HepG2 (cell line): ENCODE measurements at regions not wholly inside any gene's neighbourhood (a gene's known extent, or its start where the extent isn't known, plus 50 kb on each side); places are given as distances from the start of the nearest gene placed in this dataset.
A peak's percentile ranks its signal among the peaks of the same experiment; 100 is the strongest.

ENCODE experiments used
- ATAC-seq: fragments of 200-7000 bp; cut with Tn5 transposase; 3 replicates; pipeline ENCODE4 v1.9.1; 2020; ENCODE audit warnings: mild to moderate bottlenecking, moderate library complexity
- BruUV-seq: library from RNA; stranded (reverse); fragments of 400-500 nt; replicated peaks from 2 replicates; lab custom pipeline; 2021; lab: Mats Ljungman, UMichigan
- CTCF ChIA-PET: fragments of 300-600 bp; formaldehyde crosslinking; extraction: SDS; loops from one replicate; lab custom pipeline; 2021; ENCODE audit warnings: low total read pairs, inconsistent platforms, low intra/inter-chr PET ratio; lab: Yijun Ruan, JAX
- POLR2A ChIA-PET: fragments of 350-600 bp; sonication (Branson Sonifier 250); formaldehyde crosslinking; loops from one replicate; lab custom pipeline; 2020; ENCODE audit warnings: antibody characterized with exemption, inconsistent platforms; lab: Yijun Ruan, JAX
- DNase-seq: peaks from one replicate; pipeline ENCODE4 v3.0.0-alpha.2; 2015; ENCODE audit warnings: low spot score
- FAIRE-seq: peaks from 3 replicates; lab custom pipeline; 2011; peaks lifted over from hg19 to GRCh38; lab: Jason Lieb, UNC
- H2AFZ ChIP-seq: one replicate; pipeline ENCODE4 v1.6.1; 2011; ENCODE audit warnings: low read length, inconsistent platforms
- H3K27ac ChIP-seq: fragments of 300-600 bp; 3 replicates; pipeline ENCODE4 v1.8.0; 2011; ENCODE audit warnings: mixed run types, mild to moderate bottlenecking, mixed read lengths, low read length, inconsistent platforms; ENCODE audit not compliant: insufficient read depth; ENCODE audit errors: extremely low read length
- H3K27me3 ChIP-seq, 2 experiments: fragments of 200-600 bp in 1 of 2; 2 replicates in 1 of 2; 3 replicates in 1 of 2; pipeline versions ENCODE4 v1.6.0 to v1.8.0; 2011; ENCODE audit warnings: low read length in 2 of 2, mild to moderate bottlenecking in 2 of 2, moderate library complexity in 2 of 2, inconsistent platforms in 1 of 2; ENCODE audit not compliant: insufficient read depth in 2 of 2, control insufficient read depth in 1 of 2
- H3K36me3 ChIP-seq, 2 experiments: fragments of 200-600 bp in 1 of 2; replicated peaks in 1 of 2; 2 replicates in 1 of 2; 3 replicates in 1 of 2; pipeline versions ENCODE4 v1.5.1 to v1.8.0; 2011; ENCODE audit warnings: low read length in 2 of 2, inconsistent platforms in 1 of 2; ENCODE audit not compliant: insufficient read depth in 2 of 2, control insufficient read depth in 1 of 2
- H3K4me1 ChIP-seq: 2 replicates; pipeline ENCODE4 v1.5.1; 2012; ENCODE audit warnings: low read length, inconsistent platforms; ENCODE audit not compliant: insufficient read depth
- H3K4me2 ChIP-seq: 2 replicates; pipeline ENCODE4 v1.6.0; 2011; ENCODE audit warnings: low read depth, low read length, inconsistent platforms
- H3K4me3 ChIP-seq, 3 experiments: fragments of 200-600 bp in 1 of 3; sonication (generic), shearing (Covaris generic) in 1 of 3; replicated peaks in 1 of 3; 2 replicates each; pipeline ENCODE4 v1.5.1; 2011 to 2016; ENCODE audit warnings: low read length in 3 of 3, inconsistent platforms in 2 of 3, low read depth in 2 of 3, mild to moderate bottlenecking in 2 of 3, control low read depth in 1 of 3, mixed read lengths in 1 of 3; ENCODE audit not compliant: insufficient read depth in 1 of 3
- H3K79me2 ChIP-seq: one replicate; pipeline ENCODE4 v1.6.1; 2011; ENCODE audit warnings: low read length, inconsistent platforms; ENCODE audit not compliant: insufficient read depth
- H3K9ac ChIP-seq: 2 replicates; pipeline ENCODE4 v1.6.0; 2011; ENCODE audit warnings: mild to moderate bottlenecking, low read depth, low read length, inconsistent platforms; ENCODE audit not compliant: insufficient read depth
- H3K9me3 ChIP-seq: 2 replicates; pipeline ENCODE4 v1.5.1; 2012; ENCODE audit warnings: mild to moderate bottlenecking, low read length
- H4K20me1 ChIP-seq: 2 replicates; pipeline ENCODE4 v1.6.0; 2011; ENCODE audit warnings: inconsistent platforms, mild to moderate bottlenecking, low read length, moderate library complexity; ENCODE audit not compliant: insufficient read depth
- HHEX ChIP-seq: IDR thresholded peaks from 2 replicates; pipeline ENCODE4 v1.6.1; 2016; ENCODE audit warnings: control low read depth
- MYC ChIP-seq: sonication (generic); formaldehyde crosslinking; IDR thresholded peaks from 2 replicates; pipeline ENCODE4 v1.9.0; 2021; ENCODE audit warnings: missing genetic modification reagents, borderline replicate concordance
- NR2F1 ChIP-seq, 2 experiments: fragments of 450-650 bp in 1 of 2; formaldehyde crosslinking in 1 of 2; IDR thresholded peaks; 2 replicates each; pipeline versions ENCODE4 v1.5.0 to v1.6.1; 2016 to 2020; ENCODE audit warnings: mild to moderate bottlenecking in 1 of 2, missing compliant biosample characterization in 1 of 2, missing genetic modification reagents in 1 of 2, moderate library complexity in 1 of 2
- PPARG ChIP-seq: conservative IDR thresholded peaks from 2 replicates; pipeline ENCODE4 v1.6.1; 2016; ENCODE audit warnings: missing biosample characterization, missing genetic modification reagents
- TCF7 ChIP-seq: sonication (generic); IDR thresholded peaks from 2 replicates; pipeline ENCODE4 v1.6.1; 2016; ENCODE audit warnings: antibody characterized with exemption, low read depth
- ZKSCAN1 ChIP-seq: fragments of 150-350 bp; IDR thresholded peaks from 2 replicates; pipeline ENCODE4 v1.6.1; 2014; ENCODE audit warnings: low read length
- ZNF274 ChIP-seq: sonication (generic); formaldehyde crosslinking; IDR thresholded peaks from 2 replicates; pipeline ENCODE4 v1.5.1; 2020; ENCODE audit warnings: mild to moderate bottlenecking, missing genetic modification reagents
- ZNF331 ChIP-seq: sonication (generic); formaldehyde crosslinking; IDR thresholded peaks from 2 replicates; pipeline ENCODE4 v1.4.0; 2020; ENCODE audit warnings: missing genetic modification reagents
- ZNF614 ChIP-seq: IDR thresholded peaks from 2 replicates; pipeline ENCODE4 v1.6.1; 2018; ENCODE audit warnings: missing biosample characterization, missing genetic modification reagents, inconsistent platforms, borderline replicate concordance
- ZNF672 ChIP-seq: sonication (generic); formaldehyde crosslinking; IDR thresholded peaks from 2 replicates; pipeline ENCODE4 v1.8.1; 2022; ENCODE audit warnings: missing genetic modification reagents
- ZNF713 ChIP-seq: sonication (generic); formaldehyde crosslinking; IDR thresholded peaks from 2 replicates; pipeline ENCODE4 v1.4.0; 2020; ENCODE audit warnings: mild to moderate bottlenecking, missing genetic modification reagents
- ZNF781 ChIP-seq: sonication (generic); formaldehyde crosslinking; IDR thresholded peaks from 2 replicates; pipeline ENCODE4 v1.5.1; 2020; ENCODE audit warnings: borderline replicate concordance, mild to moderate bottlenecking, missing genetic modification reagents; ENCODE audit errors: not compliant biosample characterization
- WGBS: methylation state at CpG from one replicate; pipeline ENCODE4 v1.1.6; 2017; ENCODE audit warnings: low lambda C conversion rate; 5-methylcytosine and 5-hydroxymethylcytosine counted together
- in situ Hi-C: cut with HindIII; loops from 2 replicates; pipeline ENCODE4 v1.10.0; 2017; ENCODE audit warnings: low pct_unique_long_range_greater_than_20kb; ENCODE audit not compliant: extremely low pct_ligation_motif_present
- intact Hi-C: fragments of 100-400 bp; cut with micrococcal nuclease; formaldehyde crosslinking; loops from one replicate; pipeline ENCODE4 v1.10.0; 2022; ENCODE audit not compliant: unreplicated experiment
- TF ChIP-seq, protein P1 (sequence below): IDR thresholded peaks from 2 replicates; pipeline ENCODE4 v1.6.1; 2012; ENCODE audit warnings: low read depth, low read length, improper control_type of control experiment
- TF ChIP-seq, protein P2 (sequence below): sonication (generic); formaldehyde crosslinking; IDR thresholded peaks from 2 replicates; pipeline ENCODE4 v1.4.0; 2020; ENCODE audit warnings: mild to moderate bottlenecking, missing genetic modification reagents
- TF ChIP-seq, protein P3 (sequence below): IDR thresholded peaks from 2 replicates; pipeline ENCODE4 v1.6.1; 2016; ENCODE audit warnings: low read depth, borderline replicate concordance

DNA sequence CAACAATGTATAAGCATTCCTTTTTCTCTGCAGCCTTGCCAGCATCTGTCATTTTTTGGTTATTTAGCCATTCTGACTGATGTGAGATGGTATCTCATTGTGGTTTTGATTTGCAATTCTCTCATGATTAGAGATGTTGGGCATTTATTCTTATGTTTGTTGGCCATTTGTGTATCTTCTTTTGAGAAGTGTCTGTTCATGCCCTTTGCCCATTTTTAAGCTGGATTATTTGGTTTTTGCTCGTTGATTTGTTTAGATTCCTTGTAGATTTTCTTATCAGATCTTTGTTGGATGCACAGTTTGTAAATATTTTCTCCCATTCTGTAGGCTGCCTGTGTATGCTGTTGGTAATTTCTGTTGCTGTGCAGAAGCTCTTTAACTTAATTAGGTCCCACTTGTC lies 259.6 kb upstream of the SESN3 start (continued):
- no peak for TF ChIP-seq ZNF331
- TF ChIP-seq, protein P1, sequence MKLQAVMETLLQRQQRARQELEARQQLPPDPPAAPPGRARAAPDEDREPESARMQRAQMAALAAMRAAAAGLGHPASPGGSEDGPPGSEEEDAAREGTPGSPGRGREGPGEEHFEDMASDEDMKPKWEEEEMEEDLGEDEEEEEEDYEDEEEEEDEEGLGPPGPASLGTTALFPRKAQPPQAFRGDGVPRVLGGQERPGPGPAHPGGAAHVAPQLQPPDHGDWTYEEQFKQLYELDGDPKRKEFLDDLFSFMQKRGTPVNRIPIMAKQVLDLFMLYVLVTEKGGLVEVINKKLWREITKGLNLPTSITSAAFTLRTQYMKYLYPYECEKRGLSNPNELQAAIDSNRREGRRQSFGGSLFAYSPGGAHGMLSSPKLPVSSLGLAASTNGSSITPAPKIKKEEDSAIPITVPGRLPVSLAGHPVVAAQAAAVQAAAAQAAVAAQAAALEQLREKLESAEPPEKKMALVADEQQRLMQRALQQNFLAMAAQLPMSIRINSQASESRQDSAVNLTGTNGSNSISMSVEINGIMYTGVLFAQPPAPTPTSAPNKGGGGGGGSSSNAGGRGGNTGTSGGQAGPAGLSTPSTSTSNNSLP, result no peak
- TF ChIP-seq, all 625 proteins: peak for 0

DNA sequence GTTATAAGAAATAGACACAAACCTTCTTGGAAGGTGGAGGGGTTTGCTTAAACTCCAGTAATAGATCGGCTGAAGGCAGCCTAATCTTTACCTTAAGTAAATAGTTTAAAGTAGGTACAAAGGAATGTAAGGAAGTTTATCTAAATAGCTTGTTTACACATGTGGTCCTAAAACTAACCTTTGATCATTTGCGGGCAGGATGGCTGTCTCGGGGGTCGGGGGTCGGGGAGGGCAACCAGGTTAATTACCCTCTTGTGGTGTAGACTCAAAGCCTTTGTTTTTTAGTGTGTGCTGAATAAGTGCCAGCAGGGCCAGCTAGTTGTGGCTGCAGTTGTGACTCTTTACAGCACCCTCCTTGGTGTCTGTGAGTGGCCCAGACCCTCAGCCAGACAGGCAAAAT lies 256.9 kb upstream of the SESN3 start:
- CTCF ChIA-PET, result no interaction called here
- in situ Hi-C loops, result no loop called here
- DNase-seq (peak; percentile 3), FAIRE-seq (no peak), ATAC-seq (no peak; the same call in 2 of the 3 replicates)
- H4K20me1 ChIP-seq, result no peaks in the 10 kb centered on the region
- no peak overlapping the region for H2AFZ ChIP-seq
- H3K27me3 ChIP-seq, result no peaks in the 10 kb centered on the region; a peak in 2 of 5 replicates
- no peak overlapping the region for H3K9ac ChIP-seq
- POLR2A ChIA-PET, result no interaction called here
- no peak overlapping the region for H3K4me2 ChIP-seq
- H3K4me1 ChIP-seq, result peaks cover 6% of the 10 kb centered on the region
- no peaks in the 10 kb centered on the region for H3K79me2 ChIP-seq
- intact Hi-C loops, result no loop called here
- WGBS, result 3% methylated on average over 5 of the region's 5 CpGs
- no TSS peak for BruUV-seq
- no peaks in the 10 kb centered on the region for H3K36me3 ChIP-seq
- no peaks in the 10 kb centered on the region for H3K9me3 ChIP-seq
- H3K27ac ChIP-seq, result no peak overlapping the region
- no peak overlapping the region for H3K4me3 ChIP-seq
- TF ChIP-seq PPARG (CRISPR knock-in tag), result no peak
- TF ChIP-seq, protein P2, sequence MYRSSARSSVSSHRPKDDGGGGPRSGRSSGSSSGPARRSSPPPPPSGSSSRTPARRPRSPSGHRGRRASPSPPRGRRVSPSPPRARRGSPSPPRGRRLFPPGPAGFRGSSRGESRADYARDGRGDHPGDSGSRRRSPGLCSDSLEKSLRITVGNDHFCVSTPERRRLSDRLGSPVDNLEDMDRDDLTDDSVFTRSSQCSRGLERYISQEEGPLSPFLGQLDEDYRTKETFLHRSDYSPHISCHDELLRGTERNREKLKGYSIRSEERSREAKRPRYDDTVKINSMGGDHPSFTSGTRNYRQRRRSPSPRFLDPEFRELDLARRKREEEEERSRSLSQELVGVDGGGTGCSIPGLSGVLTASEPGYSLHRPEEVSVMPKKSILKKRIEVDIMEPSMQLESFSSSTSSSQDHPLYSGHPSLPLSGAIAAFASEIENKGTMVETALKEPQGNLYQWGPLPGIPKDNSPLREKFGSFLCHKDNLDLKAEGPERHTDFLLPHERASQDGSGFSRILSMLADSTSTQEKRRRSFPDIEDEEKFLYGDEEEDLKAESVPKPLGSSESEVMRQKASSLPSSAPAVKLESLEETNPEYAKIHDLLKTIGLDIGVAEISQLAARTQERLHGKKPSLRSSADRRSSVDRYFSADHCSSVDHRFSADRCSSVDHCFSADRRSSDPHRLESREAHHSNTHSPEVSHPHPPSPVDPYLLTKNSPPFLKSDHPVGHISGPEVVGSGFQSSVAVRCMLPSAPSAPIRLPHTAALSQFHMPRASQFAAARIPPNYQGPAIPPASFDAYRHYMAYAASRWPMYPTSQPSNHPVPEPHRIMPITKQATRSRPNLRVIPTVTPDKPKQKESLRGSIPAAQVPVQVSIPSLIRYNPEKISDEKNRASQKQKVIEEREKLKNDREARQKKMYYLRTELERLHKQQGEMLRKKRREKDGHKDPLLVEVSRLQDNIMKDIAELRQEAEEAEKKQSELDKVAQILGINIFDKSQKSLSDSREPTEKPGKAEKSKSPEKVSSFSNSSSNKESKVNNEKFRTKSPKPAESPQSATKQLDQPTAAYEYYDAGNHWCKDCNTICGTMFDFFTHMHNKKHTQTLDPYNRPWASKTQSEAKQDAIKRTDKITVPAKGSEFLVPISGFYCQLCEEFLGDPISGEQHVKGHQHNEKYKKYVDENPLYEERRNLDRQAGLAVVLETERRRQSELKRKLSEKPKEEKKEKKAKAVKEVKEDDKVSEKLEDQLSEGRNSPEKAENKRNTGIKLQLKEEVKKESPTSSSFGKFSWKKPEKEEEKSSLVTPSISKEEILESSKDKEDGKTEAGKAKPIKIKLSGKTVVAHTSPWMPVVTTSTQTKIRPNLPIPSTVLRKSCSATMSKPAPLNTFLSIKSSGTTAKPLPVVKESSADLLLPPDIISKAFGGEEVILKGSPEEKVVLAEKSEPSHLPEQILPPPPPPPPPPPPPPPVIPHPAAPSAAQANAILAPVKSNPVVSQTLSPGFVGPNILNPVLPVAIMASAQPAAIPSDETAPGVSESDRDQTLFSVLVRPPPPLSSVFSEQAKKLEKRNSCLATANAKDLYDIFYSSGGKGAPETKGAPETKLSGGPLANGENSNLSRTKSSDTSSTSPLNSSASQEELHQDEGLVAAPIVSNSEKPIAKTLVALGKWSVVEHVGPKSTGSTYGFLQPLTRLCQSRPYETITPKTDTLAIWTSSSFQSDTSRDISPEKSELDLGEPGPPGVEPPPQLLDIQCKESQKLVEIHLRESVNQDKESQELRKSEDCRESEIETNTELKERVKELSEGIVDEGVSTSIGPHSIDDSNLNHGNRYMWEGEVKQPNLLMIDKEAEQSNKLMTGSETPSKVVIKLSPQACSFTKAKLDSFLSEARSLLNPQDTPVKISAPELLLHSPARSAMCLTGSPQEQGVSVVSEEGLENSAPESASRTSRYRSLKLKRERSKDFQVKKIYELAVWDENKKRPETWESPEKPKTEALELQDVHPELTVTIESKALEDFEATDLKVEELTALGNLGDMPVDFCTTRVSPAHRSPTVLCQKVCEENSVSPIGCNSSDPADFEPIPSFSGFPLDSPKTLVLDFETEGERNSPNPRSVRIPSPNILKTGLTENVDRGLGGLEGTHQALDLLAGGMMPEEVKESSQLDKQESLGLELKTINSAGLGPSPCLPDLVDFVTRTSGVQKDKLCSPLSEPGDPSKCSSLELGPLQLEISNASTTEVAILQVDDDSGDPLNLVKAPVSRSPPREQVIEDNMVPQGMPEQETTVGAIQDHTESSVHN (CRISPR knock-in tag), result no peak
- no peak for TF ChIP-seq ZNF713 (CRISPR knock-in tag)
- no peak for TF ChIP-seq ZKSCAN1
- TF ChIP-seq ZNF781 (CRISPR knock-in tag), result no peak
- no peak for TF ChIP-seq ZNF672 (CRISPR knock-in tag)
- TF ChIP-seq MYC, result no peak
- TF ChIP-seq ZNF614 (CRISPR knock-in tag), result no peak
- peak in 1 of 2 experiments; percentile 26; a peak in 1 of 4 replicates for TF ChIP-seq NR2F1 (CRISPR knock-in tag; IDR thresholded peaks at IDR 0.05)
- 0 out of 2 replicates have a peak, but pooled peaks have one; percentile 38 for TF ChIP-seq HHEX (CRISPR knock-in tag)
- TF ChIP-seq TCF7, result peak; percentile 12; the same call in 1 of the 2 replicates
- no peak for TF ChIP-seq ZNF274 (CRISPR knock-in tag)
- TF ChIP-seq, protein P3, sequence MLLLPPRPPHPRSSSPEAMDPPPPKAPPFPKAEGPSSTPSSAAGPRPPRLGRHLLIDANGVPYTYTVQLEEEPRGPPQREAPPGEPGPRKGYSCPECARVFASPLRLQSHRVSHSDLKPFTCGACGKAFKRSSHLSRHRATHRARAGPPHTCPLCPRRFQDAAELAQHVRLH (CRISPR knock-in tag), result no peak
